Keratinocyte (primary cell): ENCODE measurements at regions not wholly inside any gene's neighbourhood (a gene's known extent, or its start where the extent isn't known, plus 50 kb on each side); places are given as distances from the start of the nearest gene placed in this dataset.

Experiments used
- DNase-seq: peaks from one replicate; pipeline ENCODE4 v3.0.0-alpha.2; 2011; ENCODE audit warnings: low read depth, missing footprints, low spot score
- FAIRE-seq: peaks from 2 replicates; lab custom pipeline; 2011; peaks lifted over from hg19 to GRCh38; lab: Jason Lieb, UNC
- H2AFZ ChIP-seq: 2 replicates; pipeline ENCODE4 v1.6.0; 2012; ENCODE audit warnings: low read length, control low read depth, inconsistent platforms; ENCODE audit not compliant: control insufficient read depth
- H3K27ac ChIP-seq: 2 replicates; pipeline ENCODE4 v1.5.1; 2011; ENCODE audit warnings: low read length; ENCODE audit not compliant: control insufficient read depth, insufficient read depth
- H3K27me3 ChIP-seq: 3 replicates; pipeline ENCODE4 v1.6.0; 2011; ENCODE audit warnings: low read length; ENCODE audit not compliant: control insufficient read depth, insufficient read depth; ENCODE audit errors: extremely low read depth
- H3K36me3 ChIP-seq, 2 experiments: 2 replicates in 1 of 2; 3 replicates in 1 of 2; pipeline ENCODE4 v1.5.1; 2011; ENCODE audit warnings: low read length in 2 of 2, mild to moderate bottlenecking in 1 of 2; ENCODE audit not compliant: control insufficient read depth in 2 of 2, insufficient read depth in 2 of 2; ENCODE audit errors: extremely low read depth in 1 of 2
- H3K4me1 ChIP-seq: 3 replicates; pipeline ENCODE4 v1.5.1; 2011; ENCODE audit warnings: low read length; ENCODE audit not compliant: control insufficient read depth, insufficient read depth; ENCODE audit errors: extremely low read depth
- H3K4me2 ChIP-seq: 3 replicates; pipeline ENCODE4 v1.6.0; 2011; ENCODE audit warnings: low read depth, low read length; ENCODE audit not compliant: control insufficient read depth, insufficient read depth; ENCODE audit errors: extremely low read depth
- H3K4me3 ChIP-seq, 3 experiments: fragments of 200-600 bp in 1 of 3; sonication (generic) in 1 of 3; 2 replicates in 2 of 3; 3 replicates in 1 of 3; pipeline ENCODE4 v1.5.1; 2011 to 2016; ENCODE audit warnings: low read length in 3 of 3, mild to moderate bottlenecking in 3 of 3, control low read depth in 2 of 3, inconsistent platforms in 1 of 3, low read depth in 1 of 3, mixed read lengths in 1 of 3, mixed run types in 1 of 3, moderate library complexity in 1 of 3; ENCODE audit not compliant: control insufficient read depth in 2 of 3, insufficient read depth in 2 of 3; ENCODE audit errors: extremely low read depth in 1 of 3
- H3K79me2 ChIP-seq: 2 replicates; pipeline ENCODE4 v1.6.0; 2012; ENCODE audit warnings: low read length; ENCODE audit not compliant: control insufficient read depth, insufficient read depth
- H3K9ac ChIP-seq: 3 replicates; pipeline ENCODE4 v1.6.0; 2011; ENCODE audit warnings: low read length; ENCODE audit not compliant: control insufficient read depth, insufficient read depth; ENCODE audit errors: extremely low read depth
- H3K9me1 ChIP-seq: 3 replicates; pipeline ENCODE4 v1.6.0; 2011; ENCODE audit warnings: low read length; ENCODE audit not compliant: control insufficient read depth, insufficient read depth; ENCODE audit errors: extremely low read depth
- H3K9me3 ChIP-seq: 2 replicates; pipeline ENCODE4 v1.5.1; 2012; ENCODE audit warnings: low read depth, low read length; ENCODE audit not compliant: control insufficient read depth
- H4K20me1 ChIP-seq: 3 replicates; pipeline ENCODE4 v1.6.0; 2011; ENCODE audit warnings: low read length; ENCODE audit not compliant: control insufficient read depth, insufficient read depth; ENCODE audit errors: extremely low read depth
- EZH2 ChIP-seq: IDR thresholded peaks from one replicate; pipeline ENCODE4 v1.6.1; 2012; ENCODE audit warnings: inconsistent platforms, mild to moderate bottlenecking, low read length, moderate library complexity
- dilution Hi-C: fragments of 300-500 bp; cut with MboI; formaldehyde crosslinking; loops from one replicate; pipeline ENCODE4 v1.7.0; 2020; ENCODE audit warnings: low sequenced_read_pairs; ENCODE audit not compliant: extremely low pct_ligation_motif_present
- TF ChIP-seq, protein P1 (sequence below), 3 experiments: IDR thresholded peaks in 1 of 3; conservative IDR thresholded peaks in 1 of 3; optimal IDR thresholded peaks in 1 of 3; 2 replicates in 2 of 3; 3 replicates in 1 of 3; pipeline versions ENCODE3 to v1.5.1; 2011; ENCODE audit warnings: low read length in 3 of 3, mild to moderate bottlenecking in 3 of 3, moderate library complexity in 2 of 3, control low read depth in 1 of 3, inconsistent platforms in 1 of 3; ENCODE audit not compliant: insufficient read depth in 2 of 3; ENCODE audit errors: extremely low read depth in 1 of 3

DNA sequence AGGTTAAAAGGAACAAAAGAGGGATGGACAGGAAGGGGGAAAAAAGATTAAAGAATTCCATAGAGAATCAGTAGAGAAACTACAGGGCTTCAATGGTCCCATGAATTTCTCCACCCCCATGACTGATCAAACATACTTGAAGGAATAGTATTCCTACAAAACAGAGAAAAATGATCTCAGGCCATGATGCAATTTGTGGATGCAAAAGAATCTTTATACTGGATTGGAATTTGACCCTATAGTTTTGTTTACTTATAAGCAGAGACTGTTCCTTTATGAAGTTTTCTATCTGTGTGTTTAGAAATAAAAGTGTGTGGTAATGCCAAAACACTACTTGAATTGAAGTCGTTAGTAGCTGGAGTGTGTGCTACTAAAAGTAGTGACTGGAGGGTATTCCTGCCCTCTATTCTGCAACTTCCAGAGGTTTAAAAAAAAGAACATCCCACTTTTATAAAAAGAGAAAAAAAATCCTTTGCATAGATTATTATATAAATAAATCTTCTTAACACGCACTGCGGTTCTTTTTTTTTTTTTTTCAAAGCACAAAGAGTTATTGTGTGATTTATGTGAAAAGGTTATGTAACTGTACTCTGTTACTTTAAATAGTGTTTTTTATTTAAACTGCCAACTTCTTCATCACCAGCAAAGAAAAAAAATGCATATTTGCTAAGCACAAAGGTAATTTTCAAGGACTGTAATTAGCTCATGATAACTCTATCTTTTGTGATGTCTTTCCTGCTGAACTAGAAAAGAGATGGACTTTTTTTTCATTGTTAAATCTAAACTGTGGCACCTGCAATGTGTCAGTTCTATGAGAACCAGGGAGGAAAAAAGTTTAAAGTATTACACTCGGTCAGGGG, 214.5 kb upstream of the CITED2 start:
- Histone ChIP-seq H3K4me1 (peaks cover 10% of the 10 kb centered on the region), H4K20me1 (no peaks in the 10 kb centered on the region), H3K27me3 (no peaks in the 10 kb centered on the region), H3K4me3 (no peak overlapping the region), H3K36me3 (no peaks in the 10 kb centered on the region), H3K27ac (no peak overlapping the region), H3K9me3 (no peaks in the 10 kb centered on the region), H3K4me2 (no peak overlapping the region), H3K9ac (no peak overlapping the region), H3K79me2 (no peaks in the 10 kb centered on the region), H3K9me1 (no peaks in the 10 kb centered on the region), H2AFZ (no peak overlapping the region)
- DNase-seq (no peak), FAIRE-seq (no peak)
- no peak for TF ChIP-seq EZH2
- TF ChIP-seq, protein P1, sequence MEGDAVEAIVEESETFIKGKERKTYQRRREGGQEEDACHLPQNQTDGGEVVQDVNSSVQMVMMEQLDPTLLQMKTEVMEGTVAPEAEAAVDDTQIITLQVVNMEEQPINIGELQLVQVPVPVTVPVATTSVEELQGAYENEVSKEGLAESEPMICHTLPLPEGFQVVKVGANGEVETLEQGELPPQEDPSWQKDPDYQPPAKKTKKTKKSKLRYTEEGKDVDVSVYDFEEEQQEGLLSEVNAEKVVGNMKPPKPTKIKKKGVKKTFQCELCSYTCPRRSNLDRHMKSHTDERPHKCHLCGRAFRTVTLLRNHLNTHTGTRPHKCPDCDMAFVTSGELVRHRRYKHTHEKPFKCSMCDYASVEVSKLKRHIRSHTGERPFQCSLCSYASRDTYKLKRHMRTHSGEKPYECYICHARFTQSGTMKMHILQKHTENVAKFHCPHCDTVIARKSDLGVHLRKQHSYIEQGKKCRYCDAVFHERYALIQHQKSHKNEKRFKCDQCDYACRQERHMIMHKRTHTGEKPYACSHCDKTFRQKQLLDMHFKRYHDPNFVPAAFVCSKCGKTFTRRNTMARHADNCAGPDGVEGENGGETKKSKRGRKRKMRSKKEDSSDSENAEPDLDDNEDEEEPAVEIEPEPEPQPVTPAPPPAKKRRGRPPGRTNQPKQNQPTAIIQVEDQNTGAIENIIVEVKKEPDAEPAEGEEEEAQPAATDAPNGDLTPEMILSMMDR (optimal IDR thresholded peaks at IDR 0.05 in 1 of 3, IDR thresholded peaks at IDR 0.05 in 1 of 3, conservative IDR thresholded peaks at IDR 0.05 in 1 of 3; ENCODE audit: extremely low read depth in 1 of 3, insufficient read depth in 2 of 3, low read length in 3 of 3) = no peak
- dilution Hi-C loops = no loop called here

DNA sequence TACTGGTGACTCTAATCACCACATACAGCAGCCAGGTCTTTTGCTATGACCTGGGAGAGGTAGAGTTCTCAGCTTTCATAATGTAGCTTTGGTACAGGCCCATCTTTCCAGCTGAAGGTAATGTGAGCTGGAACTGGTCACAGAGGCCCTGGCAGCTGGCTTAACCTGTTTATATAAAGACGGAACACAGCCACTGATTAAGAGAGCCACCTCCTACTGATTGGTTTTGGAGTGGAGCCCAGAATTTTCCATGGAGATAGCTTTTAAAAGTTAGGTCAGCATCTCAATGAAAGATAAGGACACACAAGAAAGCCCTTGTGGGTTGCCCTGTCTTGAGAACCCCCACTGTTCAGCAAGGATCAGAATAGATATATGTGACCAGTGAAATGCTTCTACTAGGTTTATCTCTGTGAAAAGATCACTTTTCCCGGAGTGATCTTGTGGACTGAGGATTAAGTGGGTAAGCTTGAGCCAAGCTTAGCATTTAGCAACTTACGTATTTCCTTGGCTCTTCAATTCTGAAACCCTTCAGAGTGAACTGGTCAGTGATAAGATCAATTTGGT, 213.7 kb upstream of the CITED2 start:
- dilution Hi-C loops = no loop called here
- no peaks in the 10 kb centered on the region for H3K9me3 ChIP-seq

More for the DNA sequence above, 213.7 kb upstream of the CITED2 start:
- Histone ChIP-seq H3K36me3 (no peaks in the 10 kb centered on the region), H3K4me2 (no peak overlapping the region), H3K27ac (no peak overlapping the region), H4K20me1 (no peaks in the 10 kb centered on the region), H3K9ac (no peak overlapping the region), H3K9me1 (no peaks in the 10 kb centered on the region), H3K4me1 (peaks cover 16% of the 10 kb centered on the region), H3K27me3 (no peaks in the 10 kb centered on the region), H3K79me2 (no peaks in the 10 kb centered on the region), H2AFZ (no peak overlapping the region), H3K4me3 (no peak overlapping the region)
- DNase-seq (no peak), FAIRE-seq (no peak)
- TF ChIP-seq, protein P1 (optimal IDR thresholded peaks at IDR 0.05 in 1 of 3, IDR thresholded peaks at IDR 0.05 in 1 of 3, conservative IDR thresholded peaks at IDR 0.05 in 1 of 3; ENCODE audit: extremely low read depth in 1 of 3, insufficient read depth in 2 of 3, low read length in 3 of 3) = no peak
- TF ChIP-seq EZH2 = no peak
